GM23338 (cell line): ENCODE measurements at regions not wholly inside any gene's neighbourhood (a gene's known extent, or its start where the extent isn't known, plus 50 kb on each side); places are given as distances from the start of the nearest gene placed in this dataset.

ENCODE experiments used
- ATAC-seq: fragments of 200-7000 bp; cut with Tn5 transposase; 3 replicates; pipeline ENCODE4 v1.9.1; 2020
- DNase-seq: peaks from one replicate; pipeline ENCODE4 v3.0.0-alpha.2; 2015; ENCODE audit warnings: low spot score
- H2AFZ ChIP-seq: fragments of 200-600 bp; sonication (generic); 2 replicates; pipeline ENCODE4 v1.8.0; 2016; ENCODE audit warnings: antibody characterized with exemption, mild to moderate bottlenecking, moderate library complexity
- H3F3A ChIP-seq: fragments of 200-600 bp; sonication (generic); replicated peaks from 2 replicates; pipeline ENCODE4 v1.8.0; 2017; ENCODE audit warnings: antibody characterized with exemption, mixed run types, low read depth
- H3K27ac ChIP-seq: fragments of 200-600 bp; sonication (generic); 2 replicates; pipeline ENCODE4 v1.6.1; 2016; ENCODE audit warnings: low read depth
- H3K27me3 ChIP-seq: fragments of 200-600 bp; sonication (generic); 2 replicates; pipeline ENCODE4 v1.8.0; 2016; ENCODE audit warnings: mild to moderate bottlenecking, mixed run types, moderate library complexity; ENCODE audit not compliant: insufficient read depth
- H3K36me3 ChIP-seq: fragments of 200-600 bp; sonication (generic); 2 replicates; pipeline ENCODE4 v1.8.0; 2016; ENCODE audit warnings: mild to moderate bottlenecking; ENCODE audit not compliant: insufficient read depth
- H3K4me1 ChIP-seq: fragments of 200-600 bp; sonication (generic); 2 replicates; pipeline ENCODE4 v1.8.0; 2016; ENCODE audit warnings: mild to moderate bottlenecking, moderate library complexity; ENCODE audit not compliant: insufficient read depth
- H3K4me2 ChIP-seq: fragments of 200-600 bp; sonication (generic); 2 replicates; pipeline ENCODE4 v1.7.1; 2017; ENCODE audit warnings: mixed run types
- H3K4me3 ChIP-seq: fragments of 200-600 bp; sonication (generic); 2 replicates; pipeline ENCODE4 v1.6.1; 2016; ENCODE audit warnings: mixed run types
- H3K79me2 ChIP-seq: fragments of 200-600 bp; sonication (generic); replicated peaks from 2 replicates; pipeline ENCODE4 v1.8.0; 2017; ENCODE audit warnings: mild to moderate bottlenecking; ENCODE audit not compliant: insufficient read depth
- H3K9me2 ChIP-seq: fragments of 200-600 bp; sonication (generic); 2 replicates; pipeline ENCODE4 v1.8.0; 2017; ENCODE audit not compliant: insufficient read depth
- H4K20me1 ChIP-seq: fragments of 200-600 bp; sonication (generic); replicated peaks from 2 replicates; pipeline ENCODE4 v1.8.0; 2017; ENCODE audit warnings: mild to moderate bottlenecking; ENCODE audit not compliant: insufficient read depth
- H3K27ac Mint-ChIP-seq: 2 replicates; pipeline ENCODE4 v1.8.0; 2020; ENCODE audit warnings: inconsistent platforms, mild to moderate bottlenecking, moderate library complexity, mixed read lengths
- H3K27me3 Mint-ChIP-seq: 3 replicates; pipeline ENCODE4 v1.8.0; 2022; ENCODE audit warnings: low read depth, mild to moderate bottlenecking, moderate library complexity, mixed read lengths, inconsistent platforms; ENCODE audit not compliant: insufficient read depth, poor library complexity
- H3K36me3 Mint-ChIP-seq: 3 replicates; pipeline ENCODE4 v1.8.0; 2021; ENCODE audit warnings: low read depth, mild to moderate bottlenecking, inconsistent platforms, moderate library complexity, mixed read lengths
- H3K4me1 Mint-ChIP-seq: 3 replicates; pipeline ENCODE4 v1.8.0; 2020; ENCODE audit warnings: mild to moderate bottlenecking, inconsistent platforms, mixed read lengths
- H3K4me3 Mint-ChIP-seq: 3 replicates; pipeline ENCODE4 v1.8.0; 2021; ENCODE audit warnings: moderate library complexity, mild to moderate bottlenecking, inconsistent platforms, mixed read lengths
- H3K9me3 Mint-ChIP-seq: 3 replicates; pipeline ENCODE4 v1.8.0; 2020; ENCODE audit warnings: moderate library complexity, mild to moderate bottlenecking, inconsistent platforms, mixed read lengths
- CREB1 ChIP-seq: fragments of 250-450 bp; sonication (Bioruptor Pico); IDR thresholded peaks from 2 replicates; pipeline ENCODE4 v1.5.0; 2020; ENCODE audit warnings: low read depth, mild to moderate bottlenecking, moderate library complexity
- CTCF ChIP-seq, 2 experiments: fragments of 200-600 bp in 1 of 2; sonication (generic) in 1 of 2; conservative IDR thresholded peaks; 2 replicates each; pipeline versions ENCODE4 v1.5.1 to v1.6.1; 2016 to 2017; ENCODE audit warnings: antibody characterized with exemption in 2 of 2, low read depth in 2 of 2, mild to moderate bottlenecking in 2 of 2, moderate library complexity in 1 of 2
- ETS1 ChIP-seq: IDR thresholded peaks from 2 replicates; pipeline ENCODE4 v1.6.1; 2016; ENCODE audit warnings: antibody characterized with exemption
- EZH2 ChIP-seq: fragments of 200-600 bp; sonication (generic); IDR thresholded peaks from one replicate; pipeline ENCODE4 v1.8.0; 2017; ENCODE audit warnings: antibody characterized with exemption, mild to moderate bottlenecking, low read depth; ENCODE audit not compliant: unreplicated experiment
- EZH2phosphoT487 ChIP-seq: fragments of 200-600 bp; sonication (generic); IDR thresholded peaks from one replicate; pipeline ENCODE4 v1.8.1; 2018; ENCODE audit warnings: antibody characterized with exemption; ENCODE audit not compliant: unreplicated experiment
- JUNB ChIP-seq: IDR thresholded peaks from one replicate; pipeline ENCODE4 v1.6.1; 2016; ENCODE audit warnings: antibody characterized with exemption; ENCODE audit not compliant: unreplicated experiment
- NANOG ChIP-seq: IDR thresholded peaks from 2 replicates; pipeline ENCODE4 v1.6.1; 2016; ENCODE audit warnings: antibody characterized with exemption, borderline replicate concordance
- POLR2AphosphoS5 ChIP-seq: IDR thresholded peaks from 2 replicates; pipeline ENCODE4 v1.6.1; 2016; ENCODE audit warnings: antibody characterized with exemption, low read depth
- REST ChIP-seq: IDR thresholded peaks from one replicate; pipeline ENCODE4 v1.6.1; 2018; ENCODE audit warnings: antibody characterized with exemption; ENCODE audit not compliant: unreplicated experiment
- STAT1 ChIP-seq: IDR thresholded peaks from one replicate; pipeline ENCODE4 v1.6.1; 2016; ENCODE audit warnings: antibody characterized with exemption; ENCODE audit not compliant: unreplicated experiment
- ZNF114 ChIP-seq: fragments of 250-450 bp; sonication (Bioruptor Pico); IDR thresholded peaks from 2 replicates; pipeline ENCODE4 v1.5.0; 2020; ENCODE audit warnings: mild to moderate bottlenecking, moderate library complexity
- ZNF331 ChIP-seq: fragments of 250-450 bp; sonication (Bioruptor Pico); IDR thresholded peaks from 2 replicates; pipeline ENCODE4 v1.5.0; 2020; ENCODE audit warnings: low read depth, mild to moderate bottlenecking, moderate library complexity
- ZNF462 ChIP-seq: fragments of 250-450 bp; sonication (Bioruptor Pico); IDR thresholded peaks from 2 replicates; pipeline ENCODE4 v1.5.0; 2020; ENCODE audit warnings: mild to moderate bottlenecking, moderate library complexity

- H3K27me3 Mint-ChIP-seq: peaks cover 7% of the 10 kb centered on the region
- no peaks in the 10 kb centered on the region for H3K27me3 ChIP-seq
- H3K9me2 ChIP-seq: peaks cover 8% of the 10 kb centered on the region; the same call in 1 of the 2 replicates
- no peak overlapping the region for H2AFZ ChIP-seq
- no peak overlapping the region for H3K27ac ChIP-seq
- no peaks in the 10 kb centered on the region for H3K36me3 ChIP-seq
- H3K4me1 Mint-ChIP-seq: peaks cover 29% of the 10 kb centered on the region
- DNase-seq: no peak
- H3K4me2 ChIP-seq: peak overlapping the region; percentile 19; the same call in 1 of the 2 replicates
- no peak overlapping the region for H3K27ac Mint-ChIP-seq
- TF ChIP-seq ETS1 (no peak), JUNB (no peak), ZNF331 (CRISPR knock-in tag) (no peak), CTCF (conservative IDR thresholded peaks at IDR 0.05; ENCODE audit: low read depth in 2 of 2) (no peak), NANOG (no peak), EZH2phosphoT487 (no peak), ZNF114 (CRISPR knock-in tag) (no peak), REST (no peak), ZNF462 (no peak), POLR2AphosphoS5 (no peak), CREB1 (CRISPR knock-in tag) (no peak), STAT1 (no peak), EZH2 (no peak)
- peak; percentile 65 for ATAC-seq
- H3K9me3 Mint-ChIP-seq: no peaks in the 10 kb centered on the region
- no peaks in the 10 kb centered on the region for H3F3A ChIP-seq
- H3K36me3 Mint-ChIP-seq: no peaks in the 10 kb centered on the region
- no peak overlapping the region for H3K4me3 Mint-ChIP-seq
- H3K79me2 ChIP-seq: no peaks in the 10 kb centered on the region
- H3K4me1 ChIP-seq: peaks cover 11% of the 10 kb centered on the region
- no peaks in the 10 kb centered on the region for H4K20me1 ChIP-seq
- no peak overlapping the region for H3K4me3 ChIP-seq
These were observed 280.7 kb upstream of the FAR2 start for GRCh38 chr12:28868414-28868813.
